D721Med (cell line): ENCODE measurements at regions not wholly inside any gene's neighbourhood (a gene's known extent, or its start where the extent isn't known, plus 50 kb on each side); places are given as distances from the start of the nearest gene placed in this dataset.

Source experiments
- DNase-seq: peaks from one replicate; pipeline ENCODE4 v3.0.0; 2011; ENCODE audit warnings: low spot score; ENCODE audit not compliant: insufficient read length
- FAIRE-seq: peaks from 2 replicates; lab custom pipeline; 2011; peaks lifted over from hg19 to GRCh38; lab: Jason Lieb, UNC
- CTCF ChIP-seq: IDR thresholded peaks from 2 replicates; pipeline ENCODE4 v1.5.1; 2012; ENCODE audit warnings: mild to moderate bottlenecking, control low read depth; ENCODE audit not compliant: insufficient read depth; ENCODE audit errors: missing control alignments

- no peak for TF ChIP-seq CTCF
- DNase-seq (no peak), FAIRE-seq (no peak)
Measured at GRCh38 chr1:87927391-87928280, 599.0 kb downstream of the LMO4 start.

DNA sequence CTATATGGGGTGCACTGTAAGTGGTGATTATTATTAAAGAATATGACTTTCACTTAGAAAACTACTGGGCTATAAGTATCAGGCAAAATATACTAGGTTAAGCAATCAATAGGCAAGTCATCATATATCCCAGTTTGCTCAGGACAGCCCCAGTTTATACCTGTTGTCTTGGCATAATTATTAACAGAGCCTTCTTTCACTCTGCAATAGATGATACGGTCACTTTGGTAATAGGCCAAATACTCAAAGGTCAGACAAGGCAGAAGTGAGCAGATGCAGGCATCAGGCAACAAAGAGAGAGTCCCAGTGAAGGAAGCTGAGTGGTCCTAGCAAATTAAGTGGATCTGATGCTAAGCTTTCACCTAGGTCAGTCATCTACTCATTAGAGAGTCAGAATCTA lies 599.9 kb downstream of the LMO4 start:
- no peak for DNase-seq
- TF ChIP-seq CTCF, result no peak
- peak; percentile 46 for FAIRE-seq

DNA sequence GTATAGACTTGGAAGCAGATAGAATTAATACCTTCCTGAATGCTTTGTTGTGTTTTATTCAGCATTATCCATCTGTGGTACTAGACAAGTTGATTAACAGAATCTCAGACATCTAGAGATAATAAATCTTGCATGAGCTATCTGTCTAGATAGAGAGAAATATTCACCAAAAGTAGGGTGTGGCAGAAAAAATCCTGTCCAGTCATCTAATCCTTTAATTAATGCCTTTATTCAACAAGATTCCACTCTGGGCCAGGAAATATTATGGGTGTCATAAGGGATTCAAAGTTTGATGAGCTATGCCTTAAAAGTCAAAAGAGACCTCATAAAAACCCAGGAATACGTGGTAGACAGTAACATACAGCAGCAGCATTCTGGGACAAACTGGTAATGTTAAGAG lies 601.2 kb downstream of the LMO4 start:
- no peak for FAIRE-seq
- TF ChIP-seq CTCF, result no peak
- no peak for DNase-seq

- FAIRE-seq (no peak), DNase-seq (no peak)
- no peak for TF ChIP-seq CTCF
Measured at GRCh38 chr1:87930796-87931195, 602.1 kb downstream of the LMO4 start.

DNA sequence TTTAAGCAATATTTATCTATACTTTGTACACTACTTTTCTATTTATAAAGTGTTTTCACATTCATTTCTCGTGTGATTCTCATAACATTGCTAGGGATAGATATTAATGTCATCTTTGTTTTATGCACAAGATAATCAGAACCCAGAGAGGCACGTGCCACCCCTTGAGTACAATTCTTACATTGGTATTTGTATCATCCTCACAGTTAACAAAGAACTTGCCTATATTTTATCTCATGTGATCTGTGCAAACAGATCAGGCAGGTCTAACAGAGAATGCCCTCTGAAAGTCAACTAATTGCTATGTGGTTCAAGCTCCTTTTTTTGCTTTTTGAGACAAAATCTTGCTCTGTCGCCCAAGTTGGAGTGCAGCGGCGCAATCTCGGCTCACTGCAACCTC lies 604.5 kb downstream of the LMO4 start:
- no peak for TF ChIP-seq CTCF
- no peak for DNase-seq
- no peak for FAIRE-seq

- TF ChIP-seq CTCF, result no peak
- FAIRE-seq, result peak; percentile 55
Measured at GRCh38 chr1:87935130-87935529, 606.5 kb downstream of the LMO4 start.

DNA sequence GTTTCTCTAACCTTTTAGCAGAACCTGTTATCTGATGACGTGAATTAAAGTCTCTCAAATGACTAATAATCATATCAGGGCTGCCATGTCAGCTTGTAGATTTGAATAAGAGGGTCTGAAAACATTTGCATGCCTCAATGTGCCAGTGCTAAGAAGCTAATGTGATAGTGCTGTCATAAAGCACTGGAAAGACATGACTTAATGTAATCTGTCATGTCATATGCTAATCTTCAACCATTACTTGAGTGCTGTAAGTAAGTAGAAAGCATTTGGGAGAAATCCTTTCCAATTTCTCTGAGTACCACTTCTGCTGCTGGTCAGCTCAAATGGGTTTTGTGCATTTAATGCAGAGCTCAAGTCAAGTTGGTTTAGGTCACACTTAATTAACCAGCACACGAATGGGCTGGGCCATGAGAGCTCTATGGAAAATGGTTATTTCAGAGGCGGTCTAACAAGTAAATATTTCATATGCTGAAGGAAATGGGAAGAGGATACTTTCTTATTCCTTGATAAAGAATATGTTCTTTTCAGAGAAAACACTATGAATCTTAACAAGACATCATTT lies 609.2 kb downstream of the LMO4 start:
- FAIRE-seq, result peak; percentile 100
- TF ChIP-seq CTCF, result no peak
- DNase-seq, result peak; percentile 37

More at GRCh38 chr1:87935130-87935529, 606.5 kb downstream of the LMO4 start:
- no peak for DNase-seq
